A673 (cell line): ENCODE measurements at regions not wholly inside any gene's neighbourhood (a gene's known extent, or its start where the extent isn't known, plus 50 kb on each side); places are given as distances from the start of the nearest gene placed in this dataset.

ENCODE experiments used
- EZH2 ChIP-seq: fragments of 200-600 bp; sonication (generic); IDR thresholded peaks from 2 replicates; pipeline ENCODE4 v1.6.1; 2017; ENCODE audit warnings: borderline replicate concordance, low read depth, mild to moderate bottlenecking, mixed read lengths, antibody characterized with exemption, low read length; ENCODE audit not compliant: poor library complexity, severe bottlenecking
- TF ChIP-seq, protein P1 (sequence below): fragments of 300-800, 200-600 bp; sonication (generic); conservative IDR thresholded peaks from 2 replicates; pipeline ENCODE4 v1.5.1; 2017; ENCODE audit warnings: low read depth, mild to moderate bottlenecking, antibody characterized with exemption, low read length, moderate library complexity, mixed read lengths

DNA sequence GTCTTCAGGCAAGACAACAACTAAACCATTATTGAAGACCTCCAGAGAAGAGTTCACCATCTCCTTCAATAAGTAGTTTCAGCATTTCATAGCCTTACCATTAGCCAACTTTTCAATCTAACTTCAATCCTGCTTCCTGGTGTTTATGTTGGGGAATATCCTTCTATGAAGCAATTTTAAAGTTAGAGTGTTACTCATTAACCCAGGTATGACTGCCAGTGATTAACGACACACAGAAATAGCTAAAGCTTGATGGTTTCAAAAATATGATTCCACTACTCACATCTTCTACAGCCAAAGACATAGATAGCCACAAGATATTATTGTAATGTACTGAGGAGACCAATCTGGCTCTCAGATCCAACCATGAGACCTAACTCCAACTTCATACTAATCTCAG is 403.2 kb downstream of the EFNB2 start:
- TF ChIP-seq, protein P1, sequence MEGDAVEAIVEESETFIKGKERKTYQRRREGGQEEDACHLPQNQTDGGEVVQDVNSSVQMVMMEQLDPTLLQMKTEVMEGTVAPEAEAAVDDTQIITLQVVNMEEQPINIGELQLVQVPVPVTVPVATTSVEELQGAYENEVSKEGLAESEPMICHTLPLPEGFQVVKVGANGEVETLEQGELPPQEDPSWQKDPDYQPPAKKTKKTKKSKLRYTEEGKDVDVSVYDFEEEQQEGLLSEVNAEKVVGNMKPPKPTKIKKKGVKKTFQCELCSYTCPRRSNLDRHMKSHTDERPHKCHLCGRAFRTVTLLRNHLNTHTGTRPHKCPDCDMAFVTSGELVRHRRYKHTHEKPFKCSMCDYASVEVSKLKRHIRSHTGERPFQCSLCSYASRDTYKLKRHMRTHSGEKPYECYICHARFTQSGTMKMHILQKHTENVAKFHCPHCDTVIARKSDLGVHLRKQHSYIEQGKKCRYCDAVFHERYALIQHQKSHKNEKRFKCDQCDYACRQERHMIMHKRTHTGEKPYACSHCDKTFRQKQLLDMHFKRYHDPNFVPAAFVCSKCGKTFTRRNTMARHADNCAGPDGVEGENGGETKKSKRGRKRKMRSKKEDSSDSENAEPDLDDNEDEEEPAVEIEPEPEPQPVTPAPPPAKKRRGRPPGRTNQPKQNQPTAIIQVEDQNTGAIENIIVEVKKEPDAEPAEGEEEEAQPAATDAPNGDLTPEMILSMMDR: no peak
- no peak for TF ChIP-seq EZH2
